ENCODE measurements at regions not wholly inside any gene's neighbourhood (a gene's known extent, or its start where the extent isn't known, plus 50 kb on each side); places are given as distances from the start of the nearest gene placed in this dataset.

DNA sequence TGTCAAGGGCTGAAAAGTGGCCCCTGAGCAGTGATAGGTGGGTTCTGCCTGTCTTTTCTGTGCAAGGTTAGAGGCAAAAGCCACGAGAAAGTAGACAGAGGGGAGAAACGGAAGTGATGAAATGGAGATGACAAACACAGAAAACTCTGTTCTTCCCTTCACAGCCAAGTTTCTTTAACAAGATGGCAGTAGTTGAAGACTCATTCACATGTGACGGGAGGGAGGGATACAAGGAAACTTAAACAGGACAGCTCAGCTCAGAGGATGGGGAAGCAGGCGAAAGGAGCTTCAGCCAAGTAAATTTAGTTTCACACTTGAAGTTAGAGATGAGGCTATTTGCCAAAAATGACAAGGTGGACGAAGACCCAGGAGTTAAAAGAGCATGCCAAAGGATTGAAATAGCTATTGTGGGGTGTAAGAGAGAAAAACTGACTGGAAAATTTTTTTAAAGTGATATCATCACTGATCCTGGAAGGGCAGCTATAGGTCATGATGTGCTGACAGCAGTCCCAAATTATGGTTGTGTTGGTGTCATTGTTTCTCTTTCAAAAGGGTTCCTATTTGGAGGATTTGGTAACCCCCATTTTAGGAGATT is 347.9 kb downstream of the EFNB2 start:
- no peak for TF ChIP-seq EZH2 (IDR thresholded peaks at IDR 0.05; ENCODE audit: insufficient read depth, poor library complexity, severe bottlenecking)
- TF ChIP-seq EZH2phosphoT487 (IDR thresholded peaks at IDR 0.05; ENCODE audit: insufficient read depth, low read depth), result no peak
